GM21447 (cell line): ENCODE measurements at regions not wholly inside any gene's neighbourhood (a gene's known extent, or its start where the extent isn't known, plus 50 kb on each side); places are given as distances from the start of the nearest gene placed in this dataset.

Source experiments
- ATAC-seq: cut with Tn5 transposase; IDR thresholded peaks from one replicate; pipeline ENCODE4 v1.9.1; 2021; ENCODE audit not compliant: unreplicated experiment

DNA sequence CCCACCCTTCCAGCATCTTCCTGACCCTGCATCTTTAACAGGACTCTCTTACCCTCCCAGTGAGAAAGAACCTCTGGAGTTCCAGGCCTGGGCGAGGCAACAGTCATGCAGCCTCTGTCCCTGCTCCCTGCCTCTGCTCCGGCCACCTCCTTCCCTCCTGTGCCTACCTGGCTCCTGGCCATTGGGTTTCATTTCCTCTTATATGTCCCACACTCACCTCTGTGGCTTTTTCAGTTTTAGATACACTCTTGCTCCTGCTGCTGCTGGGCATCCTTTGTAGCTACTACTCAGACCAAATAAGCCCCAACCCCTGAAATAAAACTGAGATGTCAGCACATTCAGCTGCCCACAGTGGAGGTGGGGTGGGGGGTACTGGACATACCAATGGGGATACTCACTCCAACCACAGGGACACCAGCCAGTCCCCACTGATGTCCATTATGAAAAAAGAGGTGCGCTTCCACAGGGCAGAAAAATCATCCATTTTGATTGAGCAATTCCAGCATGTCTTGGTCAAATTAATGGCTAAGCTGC is 99.1 kb upstream of the NRXN3 start:
- no peak for ATAC-seq

DNA sequence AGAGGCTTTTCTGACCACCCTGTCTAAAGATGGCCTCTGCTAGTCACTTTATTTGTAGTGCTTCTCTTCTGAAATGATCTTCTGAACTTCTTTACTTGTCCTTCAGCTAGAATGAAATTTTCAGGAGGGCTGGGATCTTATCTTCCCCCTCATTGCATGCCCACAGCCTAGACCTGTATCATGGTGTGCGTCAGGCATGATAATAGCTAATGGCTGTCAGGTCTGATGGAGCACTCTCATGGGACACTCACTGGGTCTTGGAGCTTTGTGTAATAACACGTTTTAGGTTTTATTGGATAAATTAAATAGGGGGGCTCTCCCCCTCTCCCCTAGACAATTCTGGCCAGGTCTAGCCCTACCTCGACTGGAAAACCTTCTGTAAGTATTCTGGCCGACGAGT is 97.1 kb upstream of the NRXN3 start:
- no peak for ATAC-seq

DNA sequence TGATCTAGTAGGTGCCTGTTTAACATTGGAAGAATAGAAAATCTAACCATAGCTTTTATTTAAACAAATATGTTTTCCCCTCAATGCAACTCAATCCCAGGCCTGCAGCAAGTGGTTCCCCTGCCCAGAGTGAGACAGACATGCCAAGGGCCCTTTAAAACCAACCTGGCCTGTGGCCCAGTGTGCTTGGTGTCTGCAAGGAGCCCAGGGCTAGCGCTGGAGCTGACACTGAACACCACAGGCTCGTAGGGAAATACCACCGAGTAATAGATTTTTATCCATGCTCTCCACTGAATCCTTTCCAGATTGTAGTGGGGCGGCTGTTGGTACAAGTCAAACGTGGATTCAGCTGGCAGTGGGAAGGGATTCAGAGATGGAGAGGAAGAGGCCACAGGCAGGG is 95.6 kb upstream of the NRXN3 start:
- no peak for ATAC-seq

DNA sequence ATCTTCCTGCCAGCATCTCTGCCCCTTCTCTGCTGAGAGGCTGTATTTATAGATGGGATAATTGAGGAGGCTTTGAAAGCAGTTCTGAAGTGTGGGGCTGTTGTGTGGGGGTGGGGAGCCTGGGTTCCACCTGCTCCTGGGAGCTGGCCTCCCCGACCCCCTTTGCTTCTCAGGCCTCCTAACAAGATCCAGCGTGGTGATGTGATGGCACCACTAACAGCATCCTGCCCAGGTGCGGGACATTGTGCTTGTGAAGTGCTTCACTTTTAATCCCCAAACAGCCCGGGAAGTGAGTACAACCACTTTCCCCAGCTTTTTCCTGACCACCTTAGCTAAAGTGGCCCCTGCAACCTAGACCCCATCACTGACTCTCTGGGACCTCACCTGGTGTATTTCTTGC is 95.1 kb upstream of the NRXN3 start:
- ATAC-seq: no peak

DNA sequence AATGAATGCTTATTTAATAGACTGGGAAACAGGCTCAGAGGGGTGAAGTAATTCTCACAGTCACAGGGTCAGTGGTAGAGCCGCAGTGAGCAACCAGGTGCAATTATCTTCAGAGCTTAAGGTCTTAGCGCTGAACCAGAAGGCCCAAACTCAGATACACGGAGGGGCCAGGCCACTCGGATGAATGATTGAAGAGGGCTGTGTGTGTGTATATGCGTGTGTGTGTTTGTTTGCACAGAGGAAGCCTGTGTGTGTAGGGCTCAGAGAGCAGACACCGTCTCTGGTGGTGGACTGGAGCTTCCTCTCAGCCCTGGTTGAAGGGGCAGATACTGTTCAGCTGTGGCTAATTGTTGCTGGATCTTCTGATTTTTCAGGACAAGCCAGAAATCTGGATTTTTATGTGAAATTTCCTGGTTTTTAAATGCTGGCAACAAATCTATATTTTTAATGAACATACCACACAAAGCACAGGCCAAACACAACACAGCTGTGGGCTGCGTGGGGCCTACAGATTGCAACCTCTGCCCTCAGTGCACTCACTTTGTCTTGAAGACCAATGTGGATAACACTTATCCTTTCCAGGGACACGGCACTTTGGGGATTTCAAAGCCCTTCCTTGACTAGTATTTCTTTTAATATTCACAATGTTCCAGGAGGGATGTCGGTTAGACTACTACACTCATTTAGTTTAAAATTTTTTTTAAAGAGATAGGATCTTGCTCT is 94.5 kb upstream of the NRXN3 start:
- ATAC-seq: no peak

DNA sequence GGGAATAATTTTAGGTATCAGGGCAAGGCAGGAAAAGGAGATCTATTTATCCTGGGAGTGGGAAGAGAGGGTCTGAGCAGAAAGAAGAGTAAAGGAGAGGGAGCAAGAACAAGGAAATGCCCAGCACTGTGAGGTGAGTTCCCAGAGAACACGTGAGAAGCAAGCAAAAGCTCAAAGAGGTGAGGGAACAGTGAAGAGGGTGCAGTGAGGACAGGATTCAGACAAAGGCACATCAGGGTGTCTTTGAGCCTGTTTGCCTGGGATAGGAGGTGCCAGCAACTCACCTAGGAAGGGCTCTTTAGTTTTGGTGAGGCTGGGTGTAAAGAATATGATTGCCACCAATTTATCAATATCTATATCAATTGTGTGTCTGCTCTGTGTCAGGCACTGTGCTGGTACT is 88.9 kb upstream of the NRXN3 start:
- ATAC-seq: no peak

DNA sequence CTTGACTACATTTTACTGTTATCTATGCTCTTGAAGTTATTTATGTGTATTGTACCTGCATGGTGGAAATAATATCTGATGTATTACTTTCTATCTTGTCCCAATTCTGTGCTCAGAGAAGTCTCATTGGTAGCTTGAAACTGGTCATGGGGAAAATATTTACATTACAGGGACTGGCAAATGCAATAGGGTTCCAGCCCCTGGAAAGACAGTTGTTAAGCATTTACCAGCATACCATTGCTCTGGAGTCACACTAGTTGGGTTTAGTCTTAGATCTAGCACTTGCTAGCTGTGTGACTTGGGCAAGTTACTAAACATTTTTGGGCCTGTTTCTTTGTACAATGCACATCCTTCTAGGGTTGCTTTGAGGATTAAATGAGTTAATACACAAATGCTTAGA is 86.3 kb upstream of the NRXN3 start:
- no peak for ATAC-seq

DNA sequence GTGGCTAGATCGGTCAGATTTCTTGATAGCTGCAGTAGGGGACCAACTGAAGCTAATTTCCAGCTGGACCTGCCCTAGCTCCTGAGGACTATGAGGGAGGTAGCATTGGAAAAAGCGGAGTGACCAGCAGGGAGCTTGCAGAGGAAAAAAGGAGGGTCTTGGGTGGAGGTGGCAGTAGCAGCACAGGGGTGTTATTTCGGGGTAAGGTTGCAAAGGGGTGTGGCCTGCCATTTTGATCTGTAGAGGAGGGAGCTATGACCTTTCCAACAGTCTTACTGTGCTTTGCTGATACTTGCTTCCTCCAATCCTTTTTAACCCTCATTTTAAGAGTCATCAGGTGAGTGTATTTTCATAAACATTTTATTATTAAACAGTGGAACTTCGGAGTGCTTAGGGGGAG is 83.8 kb upstream of the NRXN3 start:
- ATAC-seq: no peak

DNA sequence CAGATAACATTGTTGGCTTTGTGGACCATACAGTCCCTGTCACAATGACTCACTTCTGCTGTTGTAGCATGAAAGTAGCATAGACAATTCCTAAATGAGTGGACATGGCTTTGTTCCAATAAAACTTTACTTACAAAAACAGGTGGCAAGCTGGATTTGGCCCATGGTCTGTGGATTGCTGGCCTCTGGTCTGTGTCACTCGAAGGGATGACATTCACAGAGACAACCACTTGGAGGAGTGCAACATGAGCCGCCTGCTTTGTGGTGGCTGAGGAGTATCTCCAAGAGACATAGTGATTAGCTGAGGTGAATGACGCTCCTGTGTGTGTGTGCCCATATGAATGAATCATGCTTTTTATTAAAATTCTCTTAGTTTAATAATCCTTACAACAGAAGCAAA is 81.3 kb upstream of the NRXN3 start:
- ATAC-seq: no peak

DNA sequence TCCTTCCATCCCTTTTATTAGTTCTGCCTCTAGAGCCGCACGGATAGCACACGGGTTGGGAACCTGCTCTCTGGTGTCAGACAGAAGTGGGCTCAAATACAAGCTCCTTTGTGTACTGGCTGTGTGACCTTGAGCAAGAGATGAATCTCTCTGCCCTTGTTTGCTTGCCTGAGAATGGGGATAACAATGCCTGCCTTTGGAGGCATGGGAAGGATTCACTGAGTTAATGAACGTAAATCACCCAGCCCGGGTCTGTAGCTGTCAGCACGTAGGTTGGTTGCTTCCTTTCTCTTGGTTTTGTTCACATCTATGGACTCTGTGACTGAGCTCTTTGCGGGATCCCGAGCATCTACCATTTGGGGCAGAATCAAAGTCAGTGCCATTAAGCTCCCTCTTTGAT is 79.3 kb upstream of the NRXN3 start:
- no peak for ATAC-seq

DNA sequence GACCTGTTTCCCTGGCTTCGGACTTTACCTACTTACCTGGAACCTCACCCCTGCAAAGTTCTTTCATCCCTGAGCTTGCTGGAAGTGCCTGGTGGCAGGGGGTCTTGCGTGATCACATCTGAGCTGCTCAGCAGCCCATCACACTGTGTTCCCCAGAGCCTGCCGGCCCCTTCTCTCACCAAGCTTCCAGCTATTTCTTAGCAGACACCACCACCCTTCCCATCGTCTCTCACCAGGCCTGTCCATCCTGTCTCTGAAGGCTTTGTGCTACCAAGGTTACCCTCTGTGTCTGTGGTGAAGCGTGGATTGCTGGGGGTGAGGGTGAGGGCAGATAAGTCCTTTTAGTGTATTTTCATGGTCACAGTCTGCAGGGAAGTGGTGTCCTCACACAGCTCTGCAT is 78.8 kb upstream of the NRXN3 start:
- ATAC-seq: no peak

DNA sequence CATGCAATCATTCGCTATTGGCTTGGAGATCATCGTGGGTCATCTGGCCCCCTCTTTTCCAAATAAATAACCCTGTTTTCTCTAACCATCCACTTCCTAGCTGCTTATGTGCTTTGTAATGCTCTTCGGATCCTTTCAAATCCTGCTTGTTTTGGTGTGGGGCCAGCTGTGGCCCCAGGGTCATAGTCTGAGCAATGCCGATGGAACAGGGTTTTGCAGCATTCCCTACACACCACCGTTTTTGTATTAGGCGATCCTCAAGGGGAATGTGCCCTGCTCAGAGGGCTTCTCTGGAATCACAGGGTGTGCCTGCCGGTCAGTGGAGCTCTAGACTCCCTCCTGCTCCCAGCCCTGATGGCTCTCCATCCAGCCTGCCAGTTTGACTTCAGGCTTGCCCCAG is 78.1 kb upstream of the NRXN3 start:
- no peak for ATAC-seq

DNA sequence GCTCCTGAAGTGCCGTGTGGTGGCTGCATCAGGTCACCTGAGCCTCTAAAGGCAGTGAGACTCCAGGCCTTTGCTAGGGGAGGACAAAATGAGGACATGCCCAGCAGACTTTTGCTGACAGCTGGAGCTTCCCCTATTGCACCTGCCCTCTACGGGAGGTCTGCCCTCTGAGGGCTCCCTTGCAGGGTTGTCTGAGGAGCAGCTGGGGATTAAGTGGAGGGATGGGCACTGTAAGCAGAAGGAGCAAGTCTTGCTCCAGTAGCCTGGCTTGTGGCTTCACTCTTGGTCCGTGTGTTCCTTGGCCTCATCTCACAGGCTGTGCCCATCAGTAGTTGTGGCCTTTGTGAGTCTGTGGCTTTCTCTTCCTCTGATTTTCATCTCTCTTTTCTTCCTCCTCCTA is 66.9 kb upstream of the NRXN3 start:
- no peak for ATAC-seq

DNA sequence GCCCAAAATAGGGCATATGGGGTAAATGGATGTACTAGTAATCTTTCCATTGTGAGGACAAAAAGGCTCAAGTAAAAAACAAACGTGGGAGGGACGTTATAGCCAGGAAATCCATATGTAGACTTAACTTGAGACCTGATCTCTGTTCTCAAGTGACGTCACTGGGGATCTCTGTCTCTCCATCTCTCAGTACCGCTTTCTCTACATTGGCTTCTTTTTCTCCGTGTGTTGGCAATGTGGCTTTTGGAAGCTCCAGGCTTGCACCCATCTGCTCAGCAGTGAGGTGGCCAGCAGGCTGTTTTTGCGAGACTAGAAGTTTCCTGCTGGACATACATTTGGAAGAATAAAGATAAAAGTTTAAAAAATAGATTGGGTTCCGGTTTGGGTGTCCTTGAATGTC is 66.0 kb upstream of the NRXN3 start:
- ATAC-seq: no peak

DNA sequence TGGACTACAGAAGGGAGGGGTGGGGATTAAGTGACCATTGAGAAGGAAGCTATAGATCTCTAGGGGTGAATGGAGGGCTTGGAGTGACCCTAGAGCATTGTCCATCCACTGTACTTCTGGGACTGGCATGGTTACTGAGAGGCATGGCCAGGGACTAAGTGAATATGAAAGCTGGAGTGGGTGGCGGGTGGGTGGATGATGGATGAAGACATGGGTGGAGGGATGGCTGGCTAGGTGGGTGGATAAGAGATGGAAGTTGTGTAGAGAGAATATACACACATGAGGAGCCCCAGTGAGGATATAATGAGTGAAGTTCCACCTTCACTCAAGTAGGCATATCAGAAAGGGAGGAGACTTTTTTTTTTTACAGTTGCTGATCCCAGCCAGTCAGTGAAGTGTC is 65.5 kb upstream of the NRXN3 start:
- no peak for ATAC-seq

DNA sequence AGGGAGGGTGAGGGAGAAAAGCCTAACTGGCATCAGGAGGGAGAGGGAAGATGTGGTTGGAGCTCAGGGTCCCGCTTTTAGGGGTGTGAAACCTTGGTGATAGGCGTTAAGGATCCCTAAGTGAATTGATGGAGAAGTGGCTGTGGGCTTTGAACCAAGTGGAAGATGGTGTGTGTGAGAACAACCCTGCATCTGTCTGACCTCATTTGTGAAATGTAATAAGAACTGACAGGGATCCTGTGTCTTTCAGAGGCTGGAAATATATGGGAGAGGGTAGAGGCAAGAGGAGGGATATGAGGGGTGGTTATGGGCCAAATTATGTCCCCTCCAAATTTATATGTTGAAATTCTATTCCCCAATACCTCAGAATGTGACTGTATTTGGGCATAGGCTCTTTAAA is 63.8 kb upstream of the NRXN3 start:
- ATAC-seq: no peak

DNA sequence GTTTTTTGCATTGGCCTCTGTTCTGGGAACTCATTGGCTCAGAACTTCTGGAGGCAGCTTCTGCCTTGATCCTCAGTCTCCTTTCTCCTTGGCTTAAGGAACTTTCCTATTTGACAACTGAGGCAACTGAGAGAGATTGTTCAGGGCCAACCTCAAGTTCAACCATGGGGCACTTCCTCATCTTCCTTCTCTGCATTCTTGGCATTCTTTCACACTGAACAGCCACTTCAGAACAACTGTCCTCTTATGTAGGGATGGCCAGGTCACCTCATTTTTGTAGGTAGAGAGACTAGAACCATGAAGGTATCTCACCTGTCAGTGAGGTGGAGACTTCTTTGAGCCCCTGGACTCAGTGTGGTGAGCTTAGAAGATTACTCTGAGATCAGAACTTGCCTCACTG is 63.0 kb upstream of the NRXN3 start:
- no peak for ATAC-seq

DNA sequence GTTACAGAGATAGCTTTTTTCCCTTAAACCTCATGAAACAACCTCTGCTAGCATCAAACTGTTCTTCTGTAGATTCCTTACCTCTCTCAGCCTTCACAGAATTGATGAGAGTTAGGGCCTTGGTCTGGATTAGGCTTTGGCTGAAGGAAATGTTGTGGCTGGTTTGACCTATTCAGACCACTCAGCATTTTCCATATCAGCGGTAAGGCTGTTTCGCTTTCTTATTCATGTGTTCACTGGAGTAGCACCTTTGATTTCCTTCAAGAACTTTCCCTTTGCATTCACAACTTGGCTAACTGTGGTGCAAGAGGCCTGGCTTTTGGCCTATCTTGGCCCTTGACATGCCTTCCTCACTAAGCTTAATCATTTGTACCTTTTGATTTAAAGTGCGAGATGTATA is 50.7 kb upstream of the NRXN3 start:
- ATAC-seq: no peak
